HUDEP-2 (cell line): ENCODE measurements at regions not wholly inside any gene's neighbourhood (a gene's known extent, or its start where the extent isn't known, plus 50 kb on each side); places are given as distances from the start of the nearest gene placed in this dataset.

ENCODE experiments used
- DNase-seq, 76 experiments: peaks; one replicate each; lab custom pipeline; 2025; ENCODE audit not compliant: unreplicated experiment in 76 of 76; lab: John Stamatoyannopoulos, UW

- DNase-seq, result no peak
Measured at GRCh38 chr13:44017756-44018309, 138.1 kb downstream of the LACC1 start.

DNA sequence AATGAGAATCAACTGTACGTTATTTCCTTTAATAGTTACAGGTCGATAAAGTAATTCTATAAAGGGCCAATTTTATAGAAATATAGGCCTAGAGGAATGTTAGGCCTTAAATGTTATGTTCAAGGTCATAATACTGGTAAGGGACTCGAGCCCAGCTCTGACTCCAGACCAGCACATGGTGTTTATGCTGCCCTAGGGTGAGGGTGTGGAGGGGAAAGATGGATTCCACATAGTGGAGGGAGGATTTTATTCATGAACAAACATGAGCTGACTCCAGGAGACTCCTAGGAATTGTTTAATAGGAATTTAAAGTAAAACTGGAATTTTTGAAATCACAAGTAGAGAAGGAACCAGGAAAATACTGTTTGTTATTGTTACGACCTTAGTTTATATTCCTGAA is 139.9 kb downstream of the LACC1 start:
- DNase-seq, result no peak

DNA sequence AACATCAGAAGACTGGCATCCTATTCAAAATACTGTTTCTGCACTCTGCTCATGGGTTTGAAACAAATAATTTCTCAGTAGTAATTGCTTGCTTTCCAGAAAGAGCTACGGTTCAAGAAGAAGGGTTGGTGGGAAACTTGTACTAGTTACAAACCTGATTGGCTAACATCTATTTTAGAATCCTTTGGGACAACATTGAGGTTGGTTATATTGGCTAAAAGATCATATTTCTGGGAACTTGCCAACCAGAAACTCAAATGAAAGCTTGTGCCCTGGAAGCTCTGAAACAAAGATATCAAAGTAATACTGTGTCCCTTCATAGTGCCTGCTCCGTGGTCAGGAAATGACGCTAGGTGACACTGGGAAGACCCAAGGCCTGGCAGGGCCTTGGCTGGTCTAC is 141.7 kb downstream of the LACC1 start:
- no peak for DNase-seq

- no peak for DNase-seq
Measured at GRCh38 chr13:44022196-44022595, 142.5 kb downstream of the LACC1 start.

GRCh38 chr13:44024167-44024845 is 144.6 kb downstream of the LACC1 start:
- DNase-seq, result no peak

- DNase-seq, result no peak
Measured at GRCh38 chr13:44024846-44025195, 145.1 kb downstream of the LACC1 start.

GRCh38 chr13:44026194-44026593 is 146.5 kb downstream of the LACC1 start:
- DNase-seq, result no peak

DNA sequence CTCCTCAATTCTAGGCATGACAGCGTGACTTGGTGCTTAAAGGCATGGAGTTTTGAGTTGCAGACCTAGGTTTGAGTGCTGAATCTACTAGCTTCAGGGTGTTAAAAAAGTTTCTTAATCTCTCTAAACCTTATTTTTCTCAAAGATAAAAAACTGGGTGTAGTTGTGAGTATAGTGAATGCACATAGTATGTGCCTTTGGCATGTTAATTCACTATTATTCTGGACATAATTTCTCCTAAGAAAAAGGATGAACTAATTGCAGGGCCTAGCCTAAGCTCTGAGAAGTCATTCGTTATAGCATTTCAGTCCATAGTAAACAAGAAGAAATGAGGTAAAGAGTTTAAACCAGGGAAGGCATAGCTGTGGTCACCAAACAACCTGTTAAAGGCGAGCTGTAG is 149.0 kb downstream of the LACC1 start:
- no peak for DNase-seq

DNA sequence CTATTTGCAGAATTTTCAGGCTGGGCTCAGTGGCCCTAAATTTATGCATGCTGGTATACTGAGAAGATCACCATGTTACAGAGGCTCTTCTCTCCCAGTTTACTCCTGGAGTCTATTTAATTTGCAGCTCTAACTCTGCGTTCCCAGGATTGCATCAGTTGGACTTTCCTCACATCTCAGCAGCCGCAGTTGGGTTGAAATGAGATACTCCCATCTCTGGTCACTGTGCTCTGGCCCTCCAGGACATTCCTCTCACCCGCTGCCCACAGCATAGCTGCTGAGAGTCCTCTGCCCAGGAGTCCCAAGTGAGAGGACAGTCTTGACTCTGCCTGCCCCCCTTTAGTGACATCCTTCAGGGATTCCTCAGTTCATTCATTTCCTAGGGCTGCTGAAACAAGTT is 150.9 kb downstream of the LACC1 start:
- no peak for DNase-seq

DNA sequence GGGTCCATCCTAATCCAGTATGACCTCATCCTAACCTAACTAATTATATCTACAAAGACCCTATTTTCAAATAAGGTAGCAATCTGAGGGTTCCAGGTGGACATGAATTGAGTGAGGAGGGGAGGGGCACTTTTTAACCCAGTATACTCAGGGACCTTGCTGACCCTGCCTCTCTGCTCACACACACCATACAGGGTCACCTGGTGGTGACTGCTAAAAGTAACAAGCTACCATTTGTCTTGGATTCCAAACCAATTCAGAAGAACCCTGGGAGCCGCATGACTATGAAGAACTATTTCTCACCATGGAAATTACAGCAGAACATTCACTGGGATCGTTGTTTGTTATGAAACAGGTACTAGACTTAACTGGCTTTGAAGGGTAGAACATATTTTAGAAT is 151.9 kb downstream of the LACC1 start:
- DNase-seq, result no peak

DNA sequence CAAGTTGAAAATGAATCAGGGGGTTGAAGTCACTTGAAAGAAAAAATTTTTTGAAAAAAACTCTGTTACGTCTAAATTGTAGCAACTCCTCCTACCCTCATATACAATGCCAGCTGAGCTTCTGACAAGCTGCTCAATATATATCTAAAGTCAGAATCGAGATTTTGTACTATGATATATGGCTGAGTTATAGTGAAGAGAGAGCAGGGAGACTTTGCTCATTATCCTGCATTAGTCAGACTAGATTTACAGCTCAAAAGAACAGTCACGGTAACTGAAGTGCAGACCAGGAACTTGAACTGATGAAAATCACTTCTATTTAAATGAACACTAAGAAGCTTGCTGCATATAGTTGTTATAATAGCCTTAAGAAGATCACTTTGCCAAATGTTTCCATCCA is 153.1 kb downstream of the LACC1 start:
- DNase-seq, result no peak

DNA sequence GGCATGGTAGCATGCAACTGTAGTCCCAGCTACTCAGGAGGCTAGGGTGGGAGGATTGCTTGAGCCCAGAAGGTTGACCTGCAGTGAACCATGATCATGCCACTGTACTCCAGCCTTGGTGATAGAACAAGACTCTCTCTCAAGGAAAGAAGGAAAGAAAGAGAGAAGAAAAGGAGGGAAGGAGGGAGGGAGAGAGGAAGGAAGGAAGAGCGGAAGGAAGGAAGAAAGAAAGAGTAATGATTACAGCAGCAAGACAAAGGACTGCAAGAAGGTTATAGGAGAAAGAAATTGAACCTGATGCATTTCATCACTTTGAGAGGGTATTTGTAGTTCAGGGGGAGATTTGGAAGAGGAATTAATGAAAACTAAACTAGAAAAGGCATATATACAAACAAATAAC is 155.7 kb downstream of the LACC1 start:
- no peak for DNase-seq

- no peak for DNase-seq
Measured at GRCh38 chr13:44040070-44040817, 160.5 kb downstream of the LACC1 start.

DNA sequence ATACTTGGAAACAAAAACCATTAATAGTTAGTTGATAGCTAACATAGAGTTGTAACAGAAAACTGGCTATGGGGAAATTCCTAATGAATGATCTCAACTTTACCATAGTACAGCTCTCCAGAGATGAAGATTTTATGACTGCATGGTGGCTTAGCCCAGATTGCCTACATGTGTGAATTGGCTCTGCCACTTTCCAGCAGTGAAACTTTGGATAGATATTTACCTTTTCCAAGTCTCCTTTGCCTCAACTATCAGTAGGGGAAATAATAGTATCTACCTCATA is 161.1 kb downstream of the LACC1 start:
- no peak for DNase-seq

- DNase-seq, result no peak
Measured at GRCh38 chr13:44044547-44045179, 165.0 kb downstream of the LACC1 start.

GRCh38 chr13:44045180-44045562 is 165.5 kb downstream of the LACC1 start:
- no peak for DNase-seq

DNA sequence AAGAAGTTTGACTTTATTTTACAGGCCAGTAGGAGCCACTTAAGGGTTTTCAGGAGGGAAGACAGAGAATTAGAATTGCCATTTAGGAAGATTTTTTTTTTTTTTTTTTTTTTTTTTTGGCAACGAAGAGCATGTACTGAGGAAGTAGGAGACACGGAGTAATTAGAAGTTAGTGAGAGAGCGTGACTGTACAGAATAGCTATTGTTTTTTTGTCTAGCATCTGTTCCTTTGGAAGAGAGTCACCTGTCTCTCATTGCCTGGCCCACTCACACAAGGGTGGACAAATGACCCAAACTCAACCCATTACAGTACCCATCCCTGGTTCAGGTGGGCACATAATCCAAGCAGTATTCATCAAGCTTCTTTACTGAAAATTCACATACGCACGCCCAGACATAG is 166.7 kb downstream of the LACC1 start:
- no peak for DNase-seq

DNA sequence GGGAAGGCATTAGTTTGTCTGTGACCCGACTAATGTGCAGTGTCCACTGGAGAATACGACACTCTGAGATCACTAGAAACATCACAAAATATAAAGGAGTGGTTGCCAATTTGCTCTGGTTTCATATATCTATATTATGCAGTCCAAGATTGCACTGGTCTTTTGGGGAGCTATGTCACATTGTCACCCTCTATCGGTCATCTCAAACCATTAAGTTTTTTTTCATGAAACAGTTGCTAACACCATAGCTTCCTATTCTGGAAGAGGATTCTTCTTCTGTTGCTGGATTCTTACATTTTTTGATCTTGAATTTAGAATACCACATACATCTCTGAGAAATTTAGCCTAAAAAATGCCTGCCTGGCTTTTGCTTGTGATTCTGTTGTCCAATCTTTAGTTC is 168.6 kb downstream of the LACC1 start:
- DNase-seq, result peak in 3 of 76 experiments; percentile 12 to 14 (median 13)

- DNase-seq, result no peak
Measured at GRCh38 chr13:44049081-44049945, 169.6 kb downstream of the LACC1 start.

DNA sequence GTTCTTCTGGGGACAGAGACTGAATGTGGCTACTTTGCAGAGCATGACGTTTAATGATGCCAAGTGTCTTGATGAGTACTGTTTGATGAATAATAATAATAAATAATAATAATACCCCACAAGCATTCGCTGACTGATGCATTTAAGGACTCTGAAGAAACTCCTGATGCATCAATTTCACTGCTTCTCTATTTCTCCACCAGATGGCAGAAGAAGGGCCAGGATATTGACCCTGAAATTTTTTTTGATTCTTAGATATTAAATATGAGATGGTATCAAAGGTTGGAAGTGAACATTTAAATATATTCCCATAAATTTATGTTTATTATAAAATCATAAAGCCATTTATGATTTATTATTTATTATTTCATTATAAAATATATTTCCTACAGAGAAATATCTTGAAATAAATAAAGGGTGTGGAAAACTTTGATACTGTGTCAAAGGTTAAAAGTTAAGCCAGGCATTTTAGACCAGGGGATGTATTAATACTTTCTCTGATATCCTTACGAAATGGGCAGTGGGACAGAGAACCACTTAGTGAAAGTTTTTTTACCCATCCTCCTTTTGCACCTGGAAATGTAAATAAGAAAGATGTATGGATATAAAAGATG is 170.9 kb downstream of the LACC1 start:
- peak in 12 of 76 experiments; percentile 1 to 48 (median 10) for DNase-seq

DNA sequence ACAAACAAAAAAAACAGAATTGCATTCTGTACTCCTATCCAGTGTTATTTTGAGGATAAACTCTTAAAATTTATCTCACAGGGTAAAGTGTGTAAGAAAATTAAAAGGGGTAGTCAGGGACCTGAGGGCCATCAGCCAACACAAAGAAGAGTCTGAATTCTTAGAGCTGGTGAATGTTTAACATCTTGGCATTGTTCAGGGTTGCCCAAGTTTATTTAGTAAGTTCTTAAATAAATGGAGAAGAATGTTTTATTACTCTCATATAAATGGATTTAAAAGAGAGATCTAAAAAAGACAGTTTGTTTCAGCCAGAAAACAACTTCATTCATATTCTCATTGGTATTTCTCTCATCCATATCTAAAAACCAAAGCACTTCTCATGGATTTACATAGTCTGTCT is 171.7 kb downstream of the LACC1 start:
- no peak for DNase-seq
